Brain microvascular endothelial cell (primary cell): ENCODE measurements at regions not wholly inside any gene's neighbourhood (a gene's known extent, or its start where the extent isn't known, plus 50 kb on each side); places are given as distances from the start of the nearest gene placed in this dataset.
A peak's percentile ranks its signal among the peaks of the same experiment; 100 is the strongest.

ENCODE experiments used
- DNase-seq: peaks from one replicate; pipeline ENCODE4 v3.0.0-alpha.2; 2020
- H3K27ac ChIP-seq: fragments of 250-450 bp; sonication (Bioruptor Pico); 2 replicates; pipeline ENCODE4 v1.5.1; 2020; ENCODE audit warnings: mild to moderate bottlenecking, moderate library complexity
- H3K27me3 ChIP-seq: fragments of 250-450 bp; sonication (Bioruptor Pico); replicated peaks from 2 replicates; pipeline ENCODE4 v1.5.1; 2020; ENCODE audit warnings: mild to moderate bottlenecking
- H3K36me3 ChIP-seq: fragments of 250-450 bp; sonication (Bioruptor Pico); replicated peaks from 2 replicates; pipeline ENCODE4 v1.5.1; 2020; ENCODE audit warnings: mild to moderate bottlenecking
- H3K4me3 ChIP-seq: 2 replicates; pipeline ENCODE4 v1.5.1; 2011; ENCODE audit warnings: low read depth, mild to moderate bottlenecking, control low read depth, low read length, moderate library complexity
- CTCF ChIP-seq: IDR thresholded peaks from 2 replicates; pipeline ENCODE4 v1.5.1; 2011; ENCODE audit warnings: low read depth, mild to moderate bottlenecking, moderate library complexity, low read length, control low read depth, inconsistent platforms; ENCODE audit errors: missing control alignments
- in situ Hi-C: cut with HindIII; loops from 2 replicates; pipeline ENCODE4 v1.10.0; 2017; ENCODE audit warnings: low sequenced_read_pairs, low pct_ligation_motif_present

- TF ChIP-seq CTCF, result no peak
- H3K4me3 ChIP-seq, result no peak overlapping the region
- H3K27ac ChIP-seq, result no peak overlapping the region
- DNase-seq, result no peak
- in situ Hi-C loops, result no loop called here
- H3K36me3 ChIP-seq, result no peaks in the 10 kb centered on the region
- H3K27me3 ChIP-seq, result no peaks in the 10 kb centered on the region
Measured at GRCh38 chr2:6498841-6499240, 366.9 kb downstream of the CMPK2 start.

GRCh38 chr2:6499691-6500090, 366.0 kb downstream of the CMPK2 start:
- Histone ChIP-seq H3K27ac (no peak overlapping the region), H3K36me3 (no peaks in the 10 kb centered on the region), H3K27me3 (no peaks in the 10 kb centered on the region), H3K4me3 (no peak overlapping the region)
- no peak for DNase-seq
- in situ Hi-C loops, result no loop called here
- no peak for TF ChIP-seq CTCF

GRCh38 chr2:6506361-6506794, 359.3 kb downstream of the CMPK2 start:
- peak; percentile 36 for DNase-seq

GRCh38 chr2:6506859-6507258, 358.8 kb downstream of the CMPK2 start:
- H3K27me3 ChIP-seq, result no peaks in the 10 kb centered on the region
- H3K4me3 ChIP-seq, result no peak overlapping the region
- DNase-seq, result no peak
- H3K27ac ChIP-seq, result no peak overlapping the region
- in situ Hi-C loops, result no loop called here
- no peaks in the 10 kb centered on the region for H3K36me3 ChIP-seq
- TF ChIP-seq CTCF, result no peak

More at GRCh38 chr2:6506361-6506794, 359.3 kb downstream of the CMPK2 start:
- no peak for TF ChIP-seq CTCF
- no peaks in the 10 kb centered on the region for H3K27me3 ChIP-seq
- no peak overlapping the region for H3K27ac ChIP-seq
- no peak overlapping the region for H3K4me3 ChIP-seq
- in situ Hi-C loops, result no loop called here
- no peaks in the 10 kb centered on the region for H3K36me3 ChIP-seq

GRCh38 chr2:6510532-6510931, 355.2 kb downstream of the CMPK2 start:
- no peak for DNase-seq
- H3K27me3 ChIP-seq, result no peaks in the 10 kb centered on the region
- H3K4me3 ChIP-seq, result no peak overlapping the region
- in situ Hi-C loops, result no loop called here
- H3K27ac ChIP-seq, result no peak overlapping the region
- no peaks in the 10 kb centered on the region for H3K36me3 ChIP-seq
- TF ChIP-seq CTCF, result no peak

GRCh38 chr2:6512589-6512988, 353.1 kb downstream of the CMPK2 start:
- no peak overlapping the region for H3K4me3 ChIP-seq
- DNase-seq, result no peak
- in situ Hi-C loops, result no loop called here

More at GRCh38 chr2:6512589-6512988, 353.1 kb downstream of the CMPK2 start:
- Histone ChIP-seq H3K36me3 (no peaks in the 10 kb centered on the region), H3K27ac (no peak overlapping the region), H3K27me3 (no peaks in the 10 kb centered on the region)
- no peak for TF ChIP-seq CTCF
